ENCODE measurements at regions not wholly inside any gene's neighbourhood (a gene's known extent, or its start where the extent isn't known, plus 50 kb on each side); places are given as distances from the start of the nearest gene placed in this dataset.
"Not testable (repeated sequence)": the region's sequence is repeated elsewhere in the genome, so short reads cannot be mapped to it uniquely, and the experiment has no call there.

DNA sequence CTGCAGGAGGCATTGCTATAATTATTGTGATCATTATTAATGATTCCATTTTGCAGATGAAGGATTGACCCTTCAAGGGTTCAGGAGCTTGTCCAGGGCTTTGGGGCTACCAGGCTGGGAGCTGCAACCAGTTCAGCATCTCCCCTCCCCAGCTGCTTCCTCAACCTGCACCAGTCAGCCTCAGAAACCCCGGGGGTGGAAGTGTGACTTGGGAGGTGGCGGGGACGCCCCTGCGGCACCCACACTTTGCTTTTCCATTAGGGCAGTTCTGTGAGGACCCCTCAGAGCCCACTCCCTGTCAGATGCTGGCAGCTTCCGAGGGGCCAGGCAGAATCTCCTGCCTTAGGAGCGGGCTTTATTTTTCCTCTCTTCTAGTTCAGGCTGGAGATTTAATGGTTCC lies 85.6 kb downstream of the OLFM1 start:
- no peak for DNase-seq (ENCODE audit: low read depth in 3 of 3, low spot score in 2 of 3)

DNA sequence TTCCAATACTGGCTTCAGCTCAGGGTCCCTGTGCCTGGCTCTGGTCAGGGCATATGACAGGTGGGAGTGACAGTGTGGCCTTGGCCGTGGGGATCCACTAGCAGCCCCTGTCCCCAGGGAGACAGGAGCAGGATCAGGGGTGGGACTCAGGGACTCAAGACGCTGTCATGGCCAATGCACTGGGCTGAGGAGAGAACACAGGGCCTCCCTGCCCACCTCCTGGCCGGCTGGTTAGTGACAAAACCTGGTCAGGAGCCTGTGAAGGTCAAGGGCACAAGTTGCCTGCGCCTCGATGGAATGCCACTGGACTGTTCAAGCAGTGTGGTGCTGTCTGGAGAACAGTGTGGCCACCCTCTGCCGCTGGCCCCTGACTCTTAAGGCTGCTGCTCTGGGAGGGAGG lies 86.8 kb downstream of the OLFM1 start:
- DNase-seq (ENCODE audit: low read depth in 3 of 3, low spot score in 2 of 3): no peak

DNA sequence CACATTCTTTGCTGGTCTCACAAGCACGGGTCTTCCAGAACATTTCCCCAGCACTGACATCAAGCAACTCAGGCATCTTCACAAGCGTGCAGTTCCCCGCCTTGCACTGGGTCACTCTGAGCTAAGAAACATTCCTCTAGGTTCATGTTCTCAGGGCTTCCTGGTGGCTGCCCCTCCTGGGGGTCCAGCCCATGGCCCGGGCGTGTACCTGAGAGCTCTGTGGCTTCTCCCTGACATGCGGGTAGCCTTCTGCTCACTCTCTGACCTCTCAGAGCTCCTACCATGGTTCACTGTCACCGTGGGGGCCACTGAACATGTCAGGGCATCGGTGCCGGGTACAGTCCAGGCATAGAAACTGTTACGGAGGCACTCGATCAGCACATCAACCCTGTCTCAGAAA lies 87.5 kb downstream of the OLFM1 start:
- no peak for DNase-seq (ENCODE audit: low read depth in 3 of 3, low spot score in 2 of 3)

DNA sequence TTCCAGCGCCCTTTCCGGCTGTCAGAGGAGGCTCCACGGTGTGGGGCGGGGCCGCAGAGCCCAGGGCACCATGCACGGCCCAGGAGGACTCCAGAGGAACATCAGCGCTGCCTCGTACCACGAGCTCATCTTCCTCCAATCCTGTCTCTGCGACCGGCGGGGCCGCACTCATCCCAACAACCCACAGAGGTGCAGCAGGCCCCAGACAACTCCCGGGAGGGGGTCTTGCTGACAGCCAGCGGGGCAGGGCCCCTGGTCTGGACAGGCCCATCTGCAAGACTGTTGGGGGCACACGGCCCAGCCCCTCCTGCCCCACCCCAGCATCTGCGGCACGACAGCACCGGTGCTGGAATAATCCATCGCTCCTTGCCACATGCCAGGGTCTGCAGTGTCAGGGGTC lies 88.8 kb downstream of the OLFM1 start:
- no peak for DNase-seq (ENCODE audit: low read depth in 3 of 3, low spot score in 2 of 3)

DNA sequence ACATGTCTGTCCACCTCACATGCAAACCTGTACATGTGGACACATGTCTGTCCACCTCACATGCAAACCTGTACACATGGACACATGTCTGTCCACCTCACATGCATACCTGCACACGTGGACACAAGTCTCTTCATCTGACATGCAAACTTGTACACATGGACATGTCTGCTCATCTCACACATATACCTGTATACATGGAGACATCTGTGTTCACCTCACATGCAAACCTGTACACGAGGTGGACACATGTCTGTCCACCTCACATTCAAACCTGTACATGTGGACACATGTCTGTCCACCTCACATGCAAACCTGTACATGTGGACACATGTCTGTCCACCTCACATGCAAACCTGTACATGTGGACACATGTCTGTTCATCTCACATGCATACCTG lies 90.1 kb downstream of the OLFM1 start:
- not testable (repeated sequence) for DNase-seq (ENCODE audit: low read depth in 3 of 3, low spot score in 2 of 3)

- DNase-seq (ENCODE audit: low read depth in 3 of 3, low spot score in 2 of 3): no peak
Measured at GRCh38 chr9:135178498-135178897, 91.0 kb downstream of the OLFM1 start.

DNA sequence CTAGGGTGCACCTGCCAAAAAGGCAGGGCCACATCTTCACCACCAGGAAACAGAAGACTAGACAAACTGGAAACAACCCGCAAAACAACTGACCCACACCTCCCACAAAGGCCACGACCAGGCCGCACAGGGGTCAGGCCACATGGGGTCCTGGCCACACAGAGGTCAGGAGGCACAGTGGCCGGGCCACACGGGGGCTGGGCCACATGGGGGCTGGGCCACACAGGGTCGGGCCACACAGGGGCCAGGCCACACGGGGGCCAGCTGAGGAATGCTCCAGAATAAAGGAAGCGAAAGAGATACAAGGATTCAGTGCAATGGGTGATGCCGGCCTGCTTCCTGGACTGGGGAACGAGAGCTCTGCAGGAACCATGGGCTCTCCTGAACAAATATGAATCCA lies 91.6 kb downstream of the OLFM1 start:
- DNase-seq (ENCODE audit: low read depth in 3 of 3, low spot score in 2 of 3): no peak

DNA sequence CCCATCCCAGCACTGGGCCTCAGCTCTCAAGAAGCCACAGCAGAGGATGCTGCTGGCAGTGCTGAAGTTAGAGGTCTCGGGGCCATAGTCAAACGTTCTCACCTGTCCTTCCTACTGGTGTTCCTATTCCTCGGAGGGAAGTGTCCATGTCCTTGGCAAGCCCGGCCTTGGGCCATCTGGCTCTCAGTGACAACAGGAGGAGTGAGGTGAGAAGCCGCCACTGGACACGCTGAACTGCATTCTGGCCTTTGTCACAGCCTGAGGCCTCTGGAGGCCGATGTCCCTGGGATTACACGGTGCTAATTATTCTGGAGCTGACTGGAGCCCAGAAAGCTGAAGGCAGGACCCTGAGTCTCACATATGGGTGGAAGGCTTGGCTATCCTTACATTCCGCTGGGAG lies 92.5 kb downstream of the OLFM1 start:
- DNase-seq (ENCODE audit: low read depth in 3 of 3, low spot score in 2 of 3): no peak

- DNase-seq (ENCODE audit: low read depth in 3 of 3, low spot score in 2 of 3): no peak
Measured at GRCh38 chr9:135180586-135180985, 93.1 kb downstream of the OLFM1 start.

DNA sequence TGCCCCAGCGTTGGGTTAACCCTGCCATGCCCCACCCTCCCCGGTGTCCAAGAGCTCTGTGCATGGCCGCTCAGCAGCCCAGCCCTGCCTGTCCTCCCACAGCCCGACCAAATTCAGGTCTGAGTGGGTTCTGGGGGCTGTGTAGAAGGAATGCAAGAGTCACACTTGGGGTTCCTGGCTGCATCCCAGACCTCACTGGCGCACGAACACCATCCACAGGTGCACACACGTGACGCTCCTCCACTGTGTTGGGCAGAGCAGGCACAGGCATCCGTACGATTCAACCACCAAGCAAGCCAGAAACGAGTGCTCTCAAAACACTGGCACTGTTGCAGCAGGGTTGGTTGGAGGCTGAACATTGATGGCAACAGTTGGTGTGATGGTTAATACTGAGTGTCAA lies 93.9 kb downstream of the OLFM1 start:
- no peak for DNase-seq (ENCODE audit: low read depth in 3 of 3, low spot score in 2 of 3)

- not testable (repeated sequence) for DNase-seq (ENCODE audit: low read depth in 3 of 3, low spot score in 2 of 3)
Measured at GRCh38 chr9:135181841-135182240, 94.4 kb downstream of the OLFM1 start.

DNA sequence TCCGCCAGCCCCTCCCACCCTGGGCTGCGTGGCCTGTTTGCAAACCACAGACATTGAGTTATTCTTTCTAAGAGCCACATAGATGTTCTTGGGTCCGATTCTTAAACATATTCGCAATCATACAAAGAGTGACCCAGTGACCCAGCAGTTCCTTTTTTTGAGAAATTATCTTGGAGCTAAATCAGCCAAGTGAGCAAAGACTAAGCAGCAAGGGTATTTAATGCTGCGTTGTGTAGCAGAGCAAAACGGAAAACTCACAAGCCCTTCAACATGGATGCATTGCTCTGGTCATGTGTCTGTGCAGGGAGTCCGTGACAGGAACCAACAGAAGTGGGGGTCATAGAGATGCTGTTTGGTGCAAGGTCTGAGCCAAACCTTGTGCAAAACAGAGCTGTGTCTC lies 95.6 kb downstream of the OLFM1 start:
- no peak for DNase-seq (ENCODE audit: low read depth in 3 of 3, low spot score in 2 of 3)

DNA sequence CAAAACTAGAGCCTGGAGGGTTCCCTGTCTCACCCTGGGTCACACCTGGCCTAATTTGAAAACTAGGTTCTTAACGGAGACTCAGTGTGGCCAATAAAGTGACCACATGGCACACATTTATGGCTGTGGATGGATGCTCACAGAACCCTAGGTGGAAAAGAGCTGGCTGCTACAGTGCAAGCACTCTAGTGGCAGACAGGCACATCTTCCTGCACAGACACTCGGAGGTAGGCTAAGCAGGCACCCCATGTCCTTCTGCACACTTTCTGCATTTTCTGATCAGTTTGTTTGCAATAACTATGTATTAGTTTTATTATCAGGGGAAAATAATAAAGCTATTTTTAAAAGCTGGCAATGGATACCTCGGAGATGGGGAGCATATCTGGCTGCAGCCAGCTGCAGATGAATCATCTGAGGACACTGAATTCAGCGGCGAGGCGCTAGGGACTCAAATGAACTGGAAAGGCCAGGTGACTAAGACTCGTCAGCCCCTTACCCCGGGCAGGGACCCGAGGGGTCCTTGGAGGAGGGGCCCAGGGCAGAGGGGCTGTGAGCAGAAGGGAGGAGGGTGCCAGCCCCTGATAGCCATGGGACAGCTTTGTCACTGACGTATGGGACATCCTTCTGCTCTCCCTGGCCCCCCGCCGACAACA lies 96.2 kb downstream of the OLFM1 start:
- DNase-seq (ENCODE audit: low read depth in 3 of 3, low spot score in 2 of 3): no peak

DNA sequence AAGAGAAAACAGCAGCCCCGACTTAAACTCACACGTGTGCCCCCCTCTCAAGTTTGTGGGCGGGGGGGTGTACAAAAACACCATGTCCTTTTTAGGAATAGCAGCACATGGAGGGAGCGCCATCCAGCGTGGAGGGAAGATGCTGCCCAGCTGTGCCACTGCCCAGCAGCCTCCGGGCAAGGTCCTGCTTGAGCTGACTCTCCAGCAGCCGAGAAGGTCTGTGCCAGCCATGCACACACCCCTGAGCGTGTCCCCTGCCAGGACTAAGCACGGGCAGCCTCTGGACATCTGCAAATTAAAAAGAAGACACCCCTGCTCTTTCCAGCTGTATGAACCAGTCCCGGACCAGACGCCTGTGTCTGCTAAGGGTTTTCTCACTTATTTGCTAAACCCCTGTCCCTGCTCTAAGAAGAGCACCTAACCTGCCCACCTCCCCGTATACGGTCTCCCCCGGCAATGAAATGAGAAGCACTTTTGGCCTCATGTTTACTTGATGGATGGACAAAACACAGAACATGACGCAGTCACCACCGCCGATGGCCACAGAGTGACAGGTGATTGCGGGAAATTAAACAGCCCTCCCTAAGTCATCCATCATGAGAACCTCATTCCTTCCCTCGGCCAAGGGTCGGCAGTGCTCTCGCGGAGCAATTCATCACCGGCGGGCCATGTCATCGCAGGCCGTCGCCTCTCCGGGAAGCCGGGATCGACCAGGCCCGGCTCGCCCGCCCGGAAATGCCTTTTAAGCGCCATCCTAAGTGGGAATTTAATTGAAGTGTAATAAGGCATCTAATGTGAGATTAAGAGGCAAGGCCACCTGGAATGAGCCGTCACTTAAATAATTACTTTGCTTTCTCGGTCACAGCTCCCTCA lies 96.9 kb downstream of the OLFM1 start:
- no peak for DNase-seq (ENCODE audit: low read depth in 3 of 3, low spot score in 2 of 3)

DNA sequence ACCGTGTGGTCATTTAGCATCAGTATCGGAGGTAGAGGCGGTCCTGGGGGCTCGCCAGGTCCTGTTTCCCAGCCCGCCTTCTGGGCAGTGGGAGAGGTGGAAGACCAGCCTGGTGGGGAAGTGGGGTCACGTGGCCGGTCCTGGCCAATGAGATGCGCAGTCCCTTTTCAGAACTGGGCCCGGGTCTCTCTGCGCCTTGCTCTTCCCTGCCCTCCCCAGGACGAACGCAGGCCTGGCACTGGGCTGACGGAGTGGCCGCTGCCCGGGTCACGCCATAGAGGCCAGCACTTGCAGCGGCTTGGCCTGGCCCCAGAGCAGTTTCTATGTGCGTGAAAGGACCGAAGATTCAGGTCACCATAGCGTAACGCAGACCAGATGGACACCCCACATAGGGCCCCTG lies 97.6 kb downstream of the OLFM1 start:
- no peak for DNase-seq (ENCODE audit: low read depth in 3 of 3, low spot score in 2 of 3)

- no peak for DNase-seq (ENCODE audit: low read depth in 3 of 3, low spot score in 2 of 3)
Measured at GRCh38 chr9:135186248-135187164, 99.0 kb downstream of the OLFM1 start.

DNA sequence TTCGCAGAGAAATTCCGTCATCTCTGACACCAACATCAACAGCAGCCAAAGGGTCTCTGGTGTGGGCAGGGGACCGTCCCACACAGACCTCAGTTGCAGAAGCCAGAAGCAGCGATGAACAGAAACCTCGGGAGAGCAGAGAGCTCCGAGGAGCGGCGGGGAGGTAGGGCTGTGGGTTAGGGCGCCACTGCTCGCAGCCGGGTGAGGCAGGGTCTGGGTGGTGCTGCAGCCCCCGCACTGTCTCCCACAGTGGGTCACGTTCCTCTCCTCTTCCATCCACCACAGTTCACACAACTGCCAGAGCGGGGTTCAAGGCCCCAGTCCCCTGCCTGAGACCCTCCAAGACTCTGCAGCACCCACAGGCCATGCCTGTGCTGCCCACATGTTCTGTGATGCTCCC lies 99.9 kb downstream of the OLFM1 start:
- no peak for DNase-seq (ENCODE audit: low read depth in 3 of 3, low spot score in 2 of 3)

DNA sequence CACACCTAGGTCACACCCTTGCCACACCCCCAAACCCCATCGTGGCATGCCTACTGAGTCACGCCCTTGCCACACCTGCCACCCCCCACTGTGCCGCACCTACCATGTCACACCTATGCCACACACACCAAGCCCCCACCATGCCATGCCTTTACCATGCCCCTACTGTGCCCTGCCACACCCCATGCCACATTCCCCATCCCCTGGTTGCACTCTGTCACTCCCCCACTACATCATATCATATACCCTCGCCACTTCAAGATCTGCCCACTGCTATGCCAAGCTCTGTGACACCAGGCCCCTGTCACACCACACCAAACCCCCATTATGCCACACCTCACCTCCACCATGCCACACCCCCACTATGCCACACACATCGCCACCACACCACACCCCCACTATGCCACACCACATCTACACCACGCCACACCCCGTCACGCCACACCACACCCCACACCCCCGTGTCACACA lies 101.2 kb downstream of the OLFM1 start:
- DNase-seq (ENCODE audit: low read depth in 3 of 3, low spot score in 2 of 3): no peak

GRCh38 chr9:135189497-135189896 lies 102.0 kb downstream of the OLFM1 start:
- DNase-seq (ENCODE audit: low read depth in 3 of 3, low spot score in 2 of 3): no peak

- DNase-seq (ENCODE audit: low read depth in 3 of 3, low spot score in 2 of 3): no peak
Measured at GRCh38 chr9:135190789-135191577, 103.5 kb downstream of the OLFM1 start.

Measured in right renal cortex interstitium (tissue), 3 donors.